SU-DHL-6 (cell line): ENCODE measurements at regions not wholly inside any gene's neighbourhood (a gene's known extent, or its start where the extent isn't known, plus 50 kb on each side); places are given as distances from the start of the nearest gene placed in this dataset.

Experiments used
- H2AFZ ChIP-seq: fragments of 200-600 bp; sonication (generic); 2 replicates; pipeline ENCODE4 v1.6.1; 2014; ENCODE audit warnings: low read depth, mild to moderate bottlenecking, moderate library complexity, mixed read lengths, antibody characterized with exemption, low read length; ENCODE audit not compliant: severe bottlenecking
- H3F3A ChIP-seq: fragments of 200-600 bp; shearing (Covaris generic); 2 replicates; pipeline ENCODE4 v1.6.0; 2016; ENCODE audit warnings: antibody characterized with exemption, mild to moderate bottlenecking; ENCODE audit not compliant: insufficient read depth
- H3K27ac ChIP-seq: fragments of 200-600 bp; sonication (generic); 2 replicates; pipeline ENCODE4 v1.5.1; 2016; ENCODE audit warnings: low read depth, mild to moderate bottlenecking, low read length, moderate library complexity, mixed read lengths
- H3K27me3 ChIP-seq: fragments of 200-600 bp; sonication (generic), shearing (Covaris generic); 2 replicates; pipeline ENCODE4 v1.6.0; 2014; ENCODE audit warnings: mild to moderate bottlenecking, low read length
- H3K36me3 ChIP-seq: fragments of 200-600 bp; sonication (generic); 2 replicates; pipeline ENCODE4 v1.6.1; 2014; ENCODE audit warnings: mild to moderate bottlenecking, low read length, mixed read lengths
- H3K4me2 ChIP-seq: fragments of 300-600, 200-600 bp; shearing (Covaris generic), sonication (generic); 2 replicates; pipeline ENCODE4 v1.6.0; 2014; ENCODE audit warnings: low read length, low read depth, mild to moderate bottlenecking; ENCODE audit not compliant: poor library complexity, severe bottlenecking
- H3K4me3 ChIP-seq: fragments of 200-600 bp; sonication (generic); 2 replicates; pipeline ENCODE4 v1.5.1; 2014; ENCODE audit warnings: antibody characterized with exemption, low read length, mild to moderate bottlenecking, mixed read lengths; ENCODE audit not compliant: insufficient read depth, poor library complexity, severe bottlenecking
- H3K79me2 ChIP-seq: fragments of 200-600 bp; sonication (generic); 2 replicates; pipeline ENCODE4 v1.6.1; 2014; ENCODE audit warnings: mild to moderate bottlenecking, low read length, moderate library complexity; ENCODE audit not compliant: insufficient read depth
- H3K9ac ChIP-seq: fragments of 200-600 bp; sonication (generic); 2 replicates; pipeline ENCODE4 v1.7.0; 2014; ENCODE audit warnings: mild to moderate bottlenecking, low read length
- H3K9me2 ChIP-seq: fragments of 200-600 bp; sonication (generic); replicated peaks from 2 replicates; pipeline ENCODE4 v1.6.1; 2014; ENCODE audit warnings: low read length; ENCODE audit not compliant: insufficient read depth
- H3K9me3 ChIP-seq: fragments of 200-600 bp; sonication (generic); 2 replicates; pipeline ENCODE4 v1.6.1; 2014; ENCODE audit warnings: low read length, mixed read lengths; ENCODE audit not compliant: insufficient read depth
- H4K20me1 ChIP-seq: fragments of 200-600 bp; sonication (generic); 2 replicates; pipeline ENCODE4 v1.6.1; 2014; ENCODE audit warnings: low read depth, mild to moderate bottlenecking, antibody characterized with exemption, low read length, moderate library complexity, mixed read lengths
- EZH2phosphoT487 ChIP-seq: fragments of 200-600 bp; sonication (generic), shearing (Covaris generic); conservative IDR thresholded peaks from 2 replicates; pipeline ENCODE4 v1.6.1; 2018; ENCODE audit warnings: mild to moderate bottlenecking, antibody characterized with exemption, low read length, moderate library complexity, mixed read lengths
- TF ChIP-seq, protein P1 (sequence below): fragments of 200-600 bp; sonication (generic); IDR thresholded peaks from one replicate; pipeline ENCODE4 v1.5.1; 2017; ENCODE audit warnings: antibody characterized with exemption, mild to moderate bottlenecking, low read length, moderate library complexity; ENCODE audit not compliant: insufficient read depth, poor library complexity, severe bottlenecking

DNA sequence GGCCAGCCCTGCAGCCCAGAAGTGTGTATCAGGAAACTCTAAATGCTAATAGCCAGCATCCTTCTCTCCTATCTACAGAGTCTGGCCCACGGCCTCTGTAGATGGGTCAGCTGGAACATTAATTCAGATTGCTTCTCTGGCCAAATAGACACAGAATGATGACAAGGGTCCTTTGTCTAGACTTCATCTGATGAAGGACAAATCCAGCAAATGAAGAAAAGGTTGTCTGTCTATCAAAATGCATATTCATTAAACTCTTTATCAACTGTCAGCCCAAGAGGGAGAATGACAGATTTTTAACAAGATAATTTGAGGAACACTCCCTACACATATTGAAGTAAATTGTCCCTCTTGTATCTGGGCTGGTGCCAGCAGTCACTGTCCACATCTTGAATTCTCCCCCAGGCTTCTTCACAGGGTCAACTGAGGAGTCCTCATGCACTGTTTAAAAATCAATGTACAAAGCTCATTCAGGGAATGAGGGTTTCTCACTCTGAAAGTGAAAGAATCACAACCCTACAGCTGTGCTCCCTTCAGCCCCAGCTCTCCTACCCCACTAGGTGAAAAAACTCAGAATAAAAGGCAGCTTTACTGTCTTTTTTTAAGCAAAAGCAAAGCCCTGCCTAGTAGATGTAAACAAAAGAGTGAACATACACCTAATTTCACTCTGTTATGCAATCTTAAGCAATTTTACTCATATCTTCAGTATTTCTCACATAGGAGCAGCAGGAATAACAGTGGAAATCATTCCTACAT, 507.7 kb downstream of the IGSF11 start:
- Histone ChIP-seq H2AFZ (no peak overlapping the region), H3K27me3 (no peaks in the 10 kb centered on the region), H3K4me3 (no peak overlapping the region), H3K9me2 (no peaks in the 10 kb centered on the region), H3F3A (no peaks in the 10 kb centered on the region), H4K20me1 (no peaks in the 10 kb centered on the region), H3K4me2 (no peak overlapping the region), H3K27ac (no peak overlapping the region), H3K9me3 (no peaks in the 10 kb centered on the region), H3K79me2 (no peaks in the 10 kb centered on the region), H3K36me3 (no peaks in the 10 kb centered on the region), H3K9ac (no peak overlapping the region)
- TF ChIP-seq, protein P1, sequence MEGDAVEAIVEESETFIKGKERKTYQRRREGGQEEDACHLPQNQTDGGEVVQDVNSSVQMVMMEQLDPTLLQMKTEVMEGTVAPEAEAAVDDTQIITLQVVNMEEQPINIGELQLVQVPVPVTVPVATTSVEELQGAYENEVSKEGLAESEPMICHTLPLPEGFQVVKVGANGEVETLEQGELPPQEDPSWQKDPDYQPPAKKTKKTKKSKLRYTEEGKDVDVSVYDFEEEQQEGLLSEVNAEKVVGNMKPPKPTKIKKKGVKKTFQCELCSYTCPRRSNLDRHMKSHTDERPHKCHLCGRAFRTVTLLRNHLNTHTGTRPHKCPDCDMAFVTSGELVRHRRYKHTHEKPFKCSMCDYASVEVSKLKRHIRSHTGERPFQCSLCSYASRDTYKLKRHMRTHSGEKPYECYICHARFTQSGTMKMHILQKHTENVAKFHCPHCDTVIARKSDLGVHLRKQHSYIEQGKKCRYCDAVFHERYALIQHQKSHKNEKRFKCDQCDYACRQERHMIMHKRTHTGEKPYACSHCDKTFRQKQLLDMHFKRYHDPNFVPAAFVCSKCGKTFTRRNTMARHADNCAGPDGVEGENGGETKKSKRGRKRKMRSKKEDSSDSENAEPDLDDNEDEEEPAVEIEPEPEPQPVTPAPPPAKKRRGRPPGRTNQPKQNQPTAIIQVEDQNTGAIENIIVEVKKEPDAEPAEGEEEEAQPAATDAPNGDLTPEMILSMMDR: no peak

DNA sequence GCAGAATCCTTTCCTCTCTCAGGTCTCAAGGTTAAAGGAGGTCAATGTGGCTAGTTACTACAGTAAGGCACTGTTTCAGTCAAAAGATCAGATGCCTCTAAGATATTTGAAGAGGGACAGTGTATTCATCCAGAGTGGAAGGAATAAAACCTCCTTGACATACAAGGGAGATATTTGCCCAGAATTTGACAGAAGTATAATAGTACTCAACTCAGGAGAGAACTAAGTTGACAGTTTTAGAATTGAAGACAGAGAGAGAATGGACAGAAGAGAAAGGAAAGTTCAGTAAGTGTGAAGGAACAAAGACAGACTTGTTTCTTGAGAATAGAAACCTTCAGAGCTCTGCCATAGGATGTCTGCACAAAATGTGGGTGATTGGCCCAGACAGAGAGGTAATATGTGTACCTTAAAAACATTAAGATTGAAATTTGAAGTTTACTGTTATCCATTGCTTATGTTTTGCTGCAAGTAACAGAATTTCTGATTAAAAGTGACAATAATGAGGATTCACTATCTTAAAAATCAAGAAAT, 507.1 kb downstream of the IGSF11 start:
- no peaks in the 10 kb centered on the region for H3K27me3 ChIP-seq
- no peak overlapping the region for H3K4me3 ChIP-seq
- H3K4me2 ChIP-seq: no peak overlapping the region
- no peak overlapping the region for H3K27ac ChIP-seq
- H3F3A ChIP-seq: no peaks in the 10 kb centered on the region
- no peaks in the 10 kb centered on the region for H4K20me1 ChIP-seq
- H3K79me2 ChIP-seq: no peaks in the 10 kb centered on the region
- H3K36me3 ChIP-seq: no peaks in the 10 kb centered on the region
- TF ChIP-seq EZH2phosphoT487: no peak
- TF ChIP-seq, protein P1: no peak
- no peak overlapping the region for H3K9ac ChIP-seq
- H2AFZ ChIP-seq: no peak overlapping the region
- H3K9me3 ChIP-seq: no peaks in the 10 kb centered on the region
- H3K9me2 ChIP-seq: no peaks in the 10 kb centered on the region

DNA sequence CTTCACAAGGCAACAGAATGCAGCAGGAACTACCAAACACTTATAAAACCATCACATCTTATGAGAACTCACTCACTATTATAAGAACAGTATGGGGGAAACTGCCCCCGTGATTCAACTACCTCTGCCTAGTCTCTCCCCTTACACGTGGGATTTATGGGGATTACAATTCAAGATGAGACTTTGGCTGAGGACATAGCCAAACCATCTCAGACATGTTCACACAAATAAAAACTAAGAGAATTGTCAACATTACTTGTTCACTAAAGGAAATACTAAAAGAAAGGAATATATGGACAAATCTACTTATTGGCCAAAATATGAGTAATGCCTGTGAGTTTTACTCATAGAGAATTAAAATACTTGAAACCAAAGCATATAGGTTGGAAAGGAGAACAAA, 505.1 kb downstream of the IGSF11 start:
- Histone ChIP-seq H3K4me2 (no peak overlapping the region), H3K27me3 (no peaks in the 10 kb centered on the region), H3K79me2 (no peaks in the 10 kb centered on the region), H3F3A (no peaks in the 10 kb centered on the region), H4K20me1 (no peaks in the 10 kb centered on the region), H3K9me2 (no peaks in the 10 kb centered on the region), H3K27ac (no peak overlapping the region), H2AFZ (no peak overlapping the region), H3K9me3 (no peaks in the 10 kb centered on the region), H3K36me3 (no peaks in the 10 kb centered on the region), H3K4me3 (no peak overlapping the region), H3K9ac (no peak overlapping the region)
- TF ChIP-seq EZH2phosphoT487: no peak
- TF ChIP-seq, protein P1: no peak
